ENCODE measurements at regions not wholly inside any gene's neighbourhood (a gene's known extent, or its start where the extent isn't known, plus 50 kb on each side); places are given as distances from the start of the nearest gene placed in this dataset.
"Not testable (repeated sequence)": the region's sequence is repeated elsewhere in the genome, so short reads cannot be mapped to it uniquely, and the experiment has no call there.

DNA sequence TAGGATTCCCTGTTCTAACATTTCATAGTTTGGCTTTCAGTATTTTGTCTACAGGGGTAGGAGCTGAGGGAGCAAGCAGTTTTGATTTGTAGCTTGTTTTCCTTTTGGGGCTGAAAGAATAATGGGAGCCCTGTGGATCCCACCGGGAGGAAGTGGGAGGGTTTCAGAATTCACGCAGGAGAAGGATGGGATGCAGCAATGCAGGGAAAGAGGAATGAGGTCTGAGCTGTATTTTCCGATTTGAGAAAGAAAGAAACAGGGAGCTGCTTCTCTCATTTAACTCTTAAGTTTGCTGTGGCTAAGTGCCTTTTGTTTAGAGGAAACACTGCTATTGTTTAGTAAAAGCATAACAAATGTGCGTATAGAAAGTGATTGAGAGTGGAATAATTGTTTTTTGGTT is 141.0 kb downstream of the ADCYAP1 start:
- H3K9me3 Mint-ChIP-seq = peaks cover 4 to 16% (median 7%) of the 10 kb centered on the region in 3 donors
- no peak overlapping the region for H3K4me3 Mint-ChIP-seq
- no peaks in the 10 kb centered on the region for H3K4me1 Mint-ChIP-seq
- H3K27me3 Mint-ChIP-seq = no peaks in the 10 kb centered on the region
- H3K27ac Mint-ChIP-seq = no peak overlapping the region
- H3K36me3 Mint-ChIP-seq = no peaks in the 10 kb centered on the region

DNA sequence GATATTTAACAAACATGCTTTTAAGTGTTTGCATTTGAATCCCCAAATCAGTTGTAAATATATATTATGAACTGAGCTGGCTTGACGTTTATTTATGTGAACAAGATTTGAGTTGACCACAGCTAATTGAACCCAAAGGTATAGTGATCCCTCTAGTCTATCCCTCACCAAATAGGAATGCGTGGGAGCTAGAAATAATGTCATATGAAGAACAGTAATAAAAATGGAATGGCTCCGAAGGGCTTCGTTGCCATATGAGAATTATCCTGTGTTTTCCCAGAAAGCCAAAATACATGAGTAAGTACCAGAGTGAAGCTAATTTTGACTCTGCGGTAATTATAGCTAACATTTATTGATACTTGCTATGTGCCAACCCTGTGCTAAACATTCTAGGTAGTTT is 142.7 kb downstream of the ADCYAP1 start:
- H3K27ac Mint-ChIP-seq = no peak overlapping the region
- peaks cover 4 to 16% (median 7%) of the 10 kb centered on the region in 3 donors for H3K9me3 Mint-ChIP-seq
- H3K36me3 Mint-ChIP-seq = no peaks in the 10 kb centered on the region
- no peaks in the 10 kb centered on the region for H3K4me1 Mint-ChIP-seq
- H3K4me3 Mint-ChIP-seq = no peak overlapping the region
- H3K27me3 Mint-ChIP-seq = no peaks in the 10 kb centered on the region

DNA sequence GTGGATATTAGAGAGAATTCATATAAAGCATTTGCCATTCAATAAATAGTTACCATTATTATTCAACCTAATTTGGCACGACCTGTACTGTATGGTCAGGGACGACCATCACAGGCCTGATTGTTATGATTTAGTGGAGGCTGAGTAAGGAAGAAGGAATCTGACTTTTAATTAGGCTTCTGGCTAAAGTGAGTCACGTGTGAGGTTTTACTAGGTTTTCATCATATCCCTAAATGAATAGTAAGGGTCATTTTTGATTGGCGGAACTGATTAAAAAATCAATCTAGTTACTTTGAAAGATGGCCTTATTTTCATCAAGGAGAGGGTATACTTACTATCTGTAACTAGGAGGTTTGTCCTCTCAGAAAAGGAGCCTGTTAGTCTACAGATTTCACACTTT is 143.4 kb downstream of the ADCYAP1 start:
- H3K36me3 Mint-ChIP-seq = no peaks in the 10 kb centered on the region
- H3K9me3 Mint-ChIP-seq = peaks cover 4 to 16% (median 7%) of the 10 kb centered on the region in 3 donors
- H3K4me3 Mint-ChIP-seq = no peak overlapping the region
- no peak overlapping the region for H3K27ac Mint-ChIP-seq
- H3K27me3 Mint-ChIP-seq = no peaks in the 10 kb centered on the region
- no peaks in the 10 kb centered on the region for H3K4me1 Mint-ChIP-seq

GRCh38 chr18:1049173-1049572 is 144.5 kb downstream of the ADCYAP1 start:
- H3K4me3 Mint-ChIP-seq = no peak overlapping the region
- H3K27me3 Mint-ChIP-seq = no peaks in the 10 kb centered on the region
- peaks cover 3 to 16% (median 5%) of the 10 kb centered on the region in 3 donors for H3K9me3 Mint-ChIP-seq
- no peaks in the 10 kb centered on the region for H3K36me3 Mint-ChIP-seq
- H3K4me1 Mint-ChIP-seq = no peaks in the 10 kb centered on the region
- no peak overlapping the region for H3K27ac Mint-ChIP-seq

- Mint-ChIP-seq H3K9me3 (peaks cover 0 to 16% (median 4%) of the 10 kb centered on the region in 3 donors), H3K4me3 (no peak overlapping the region), H3K36me3 (no peaks in the 10 kb centered on the region), H3K27me3 (no peaks in the 10 kb centered on the region), H3K4me1 (no peaks in the 10 kb centered on the region), H3K27ac (no peak overlapping the region)
These were observed 145.5 kb downstream of the ADCYAP1 start for GRCh38 chr18:1050012-1050657.

DNA sequence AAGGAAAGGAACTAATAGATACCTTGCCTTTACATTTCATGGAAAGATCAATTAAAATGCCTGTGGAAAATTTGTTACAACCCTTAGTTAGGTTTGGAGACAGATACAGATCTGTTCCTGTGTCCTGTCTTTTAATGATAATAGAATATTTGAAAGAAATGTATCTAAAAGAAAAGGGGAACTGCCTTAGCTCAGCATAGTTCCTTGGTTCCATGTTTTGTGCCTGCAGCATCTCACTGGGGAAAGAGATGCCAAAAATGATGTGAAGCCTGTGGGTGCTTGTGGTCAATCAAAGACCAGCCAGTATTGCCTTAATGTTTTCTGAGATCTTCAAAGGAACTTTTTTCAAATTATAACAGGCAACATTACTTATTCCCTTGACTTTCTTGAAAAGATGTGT is 147.6 kb downstream of the ADCYAP1 start:
- H3K4me3 Mint-ChIP-seq = no peak overlapping the region
- H3K4me1 Mint-ChIP-seq = no peaks in the 10 kb centered on the region
- H3K27ac Mint-ChIP-seq = no peak overlapping the region
- H3K9me3 Mint-ChIP-seq = peaks cover 0 to 7% (median 4%) of the 10 kb centered on the region in 3 donors
- H3K27me3 Mint-ChIP-seq = no peaks in the 10 kb centered on the region
- H3K36me3 Mint-ChIP-seq = no peaks in the 10 kb centered on the region

GRCh38 chr18:1053331-1054315 is 149.0 kb downstream of the ADCYAP1 start:
- Mint-ChIP-seq H3K4me3 (no peak overlapping the region), H3K36me3 (no peaks in the 10 kb centered on the region), H3K9me3 (peaks cover 0 to 11% (median 7%) of the 10 kb centered on the region in 3 donors), H3K27ac (no peak overlapping the region), H3K27me3 (no peaks in the 10 kb centered on the region), H3K4me1 (no peaks in the 10 kb centered on the region)

GRCh38 chr18:1056404-1056803 is 151.7 kb downstream of the ADCYAP1 start:
- Mint-ChIP-seq H3K27me3 (no peaks in the 10 kb centered on the region), H3K4me3 (no peak overlapping the region), H3K36me3 (no peaks in the 10 kb centered on the region), H3K9me3 (peaks cover 2 to 8% (median 7%) of the 10 kb centered on the region in 3 donors), H3K4me1 (no peaks in the 10 kb centered on the region), H3K27ac (no peak overlapping the region)

- H3K9me3 Mint-ChIP-seq = peaks cover 3 to 8% (median 7%) of the 10 kb centered on the region in 3 donors
- no peak overlapping the region for H3K27ac Mint-ChIP-seq
These were observed 152.7 kb downstream of the ADCYAP1 start for GRCh38 chr18:1057367-1057766.

DNA sequence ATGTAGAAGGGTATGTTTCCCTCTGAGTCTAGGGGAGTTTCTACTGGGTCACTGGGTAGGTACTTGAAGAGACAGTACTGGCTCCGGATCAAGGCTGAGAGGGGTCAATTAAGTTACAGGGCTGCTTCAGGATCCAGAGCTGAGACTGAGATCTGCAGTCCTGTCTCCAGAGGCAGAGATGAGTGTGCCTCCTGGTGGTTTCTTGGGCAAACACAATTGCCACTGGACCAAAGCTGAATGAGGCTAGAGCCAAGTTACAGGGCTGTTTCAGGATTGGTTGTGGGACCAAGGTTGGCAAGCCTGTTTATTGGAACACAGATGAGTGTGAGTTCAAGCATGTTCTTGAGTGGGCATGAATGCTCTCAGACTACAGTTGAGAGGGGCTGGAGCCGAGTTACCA is 157.9 kb downstream of the ADCYAP1 start:
- H3K27me3 Mint-ChIP-seq = no peaks in the 10 kb centered on the region
- no peaks in the 10 kb centered on the region for H3K36me3 Mint-ChIP-seq
- H3K4me3 Mint-ChIP-seq = peak overlapping the region in 1 of 4 donors; percentile 31
- H3K9me3 Mint-ChIP-seq = peaks cover 3 to 7% (median 6%) of the 10 kb centered on the region in 3 donors
- H3K4me1 Mint-ChIP-seq = no peaks in the 10 kb centered on the region
- H3K27ac Mint-ChIP-seq = no peak overlapping the region

More at GRCh38 chr18:1057367-1057766, 152.7 kb downstream of the ADCYAP1 start:
- no peaks in the 10 kb centered on the region for H3K27me3 Mint-ChIP-seq
- no peaks in the 10 kb centered on the region for H3K36me3 Mint-ChIP-seq
- H3K4me3 Mint-ChIP-seq = no peak overlapping the region
- no peaks in the 10 kb centered on the region for H3K4me1 Mint-ChIP-seq

DNA sequence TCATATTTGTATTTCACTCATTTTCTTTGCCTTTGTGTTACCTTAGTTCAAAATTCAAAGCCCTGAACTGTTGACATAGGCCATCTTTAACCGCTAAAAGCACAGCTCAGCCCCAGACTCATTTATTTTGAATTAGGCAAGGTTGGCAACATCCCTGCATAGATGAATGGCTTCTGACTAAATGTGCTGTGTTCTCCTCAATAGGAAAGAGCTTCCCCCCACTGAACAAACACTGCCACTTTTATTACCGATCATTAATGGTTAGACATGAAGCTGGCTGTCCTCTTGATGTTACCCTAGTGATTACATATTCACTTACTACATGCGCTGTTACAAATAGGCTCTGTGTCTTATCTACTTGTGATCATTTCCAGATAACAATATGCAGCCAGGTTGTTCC is 170.7 kb downstream of the ADCYAP1 start:
- Mint-ChIP-seq H3K9me3 (peaks cover 0 to 5% (median 0%) of the 10 kb centered on the region in 3 donors), H3K36me3 (no peaks in the 10 kb centered on the region), H3K27ac (no peak overlapping the region), H3K4me1 (no peaks in the 10 kb centered on the region), H3K27me3 (no peaks in the 10 kb centered on the region), H3K4me3 (no peak overlapping the region)

DNA sequence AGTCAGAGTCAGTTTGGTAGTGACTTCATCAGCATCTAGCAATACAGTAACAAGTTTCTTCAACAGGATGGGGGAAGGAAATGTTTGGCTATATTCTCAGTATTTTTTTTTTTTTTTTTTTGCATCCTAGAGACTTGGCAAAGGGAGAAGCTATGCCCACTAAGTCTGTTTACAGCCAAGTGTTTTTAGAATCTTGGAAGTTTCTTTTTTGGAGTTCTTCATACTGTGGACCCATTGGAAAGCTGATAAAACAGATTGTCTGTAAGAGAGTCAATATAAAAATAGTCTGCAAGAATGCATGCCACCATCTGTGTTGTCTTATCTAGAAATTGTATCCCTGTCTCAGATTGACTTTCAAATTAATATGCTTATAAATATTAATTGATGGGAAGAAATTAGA is 171.2 kb downstream of the ADCYAP1 start:
- Mint-ChIP-seq H3K4me3 (no peak overlapping the region), H3K4me1 (no peaks in the 10 kb centered on the region), H3K36me3 (no peaks in the 10 kb centered on the region), H3K27me3 (no peaks in the 10 kb centered on the region), H3K9me3 (peaks cover 0 to 9% (median 0%) of the 10 kb centered on the region in 3 donors), H3K27ac (no peak overlapping the region)

- Mint-ChIP-seq H3K9me3 (peaks cover 0 to 9% (median 2%) of the 10 kb centered on the region in 3 donors), H3K36me3 (no peaks in the 10 kb centered on the region), H3K4me3 (no peak overlapping the region), H3K27ac (no peak overlapping the region), H3K27me3 (no peaks in the 10 kb centered on the region), H3K4me1 (no peaks in the 10 kb centered on the region)
These were observed 173.6 kb downstream of the ADCYAP1 start for GRCh38 chr18:1078301-1078700.

GRCh38 chr18:1083675-1084074 is 179.0 kb downstream of the ADCYAP1 start:
- not testable (repeated sequence) for H3K4me3 Mint-ChIP-seq, H3K27ac Mint-ChIP-seq, H3K27me3 Mint-ChIP-seq, H3K36me3 Mint-ChIP-seq, H3K4me1 Mint-ChIP-seq
- peaks cover 6 to 15% (median 12%) of the 10 kb centered on the region in 3 donors for H3K9me3 Mint-ChIP-seq

GRCh38 chr18:1090758-1091157 is 186.1 kb downstream of the ADCYAP1 start:
- H3K4me3 Mint-ChIP-seq = no peak overlapping the region
- no peaks in the 10 kb centered on the region for H3K27me3 Mint-ChIP-seq
- no peak overlapping the region for H3K27ac Mint-ChIP-seq
- H3K9me3 Mint-ChIP-seq = peaks cover 8 to 10% (median 9%) of the 10 kb centered on the region in 3 donors
- peaks cover 5% of the 10 kb centered on the region for H3K36me3 Mint-ChIP-seq
- peaks cover 0 to 2% (median 0%) of the 10 kb centered on the region in 3 donors for H3K4me1 Mint-ChIP-seq
